Colon (tissue), 2 donors: ENCODE measurements at regions not wholly inside any gene's neighbourhood (a gene's known extent, or its start where the extent isn't known, plus 50 kb on each side); places are given as distances from the start of the nearest gene placed in this dataset.
A peak's percentile ranks its signal among the peaks of the same experiment; 100 is the strongest.
"Not testable (repeated sequence)": the region's sequence is repeated elsewhere in the genome, so short reads cannot be mapped to it uniquely, and the experiment has no call there.

Experiments
- FAIRE-seq: peaks from 2 replicates; lab custom pipeline; 2012; peaks lifted over from hg19 to GRCh38; lab: Jason Lieb, UNC
- donor health status: control.
- donor health status: control.

GRCh38 chr3:153552887-153553604, 391.0 kb downstream of the RAP2B start:
- FAIRE-seq: no peak

- no peak for FAIRE-seq
Measured at GRCh38 chr3:153553605-153553945, 391.5 kb downstream of the RAP2B start.

DNA sequence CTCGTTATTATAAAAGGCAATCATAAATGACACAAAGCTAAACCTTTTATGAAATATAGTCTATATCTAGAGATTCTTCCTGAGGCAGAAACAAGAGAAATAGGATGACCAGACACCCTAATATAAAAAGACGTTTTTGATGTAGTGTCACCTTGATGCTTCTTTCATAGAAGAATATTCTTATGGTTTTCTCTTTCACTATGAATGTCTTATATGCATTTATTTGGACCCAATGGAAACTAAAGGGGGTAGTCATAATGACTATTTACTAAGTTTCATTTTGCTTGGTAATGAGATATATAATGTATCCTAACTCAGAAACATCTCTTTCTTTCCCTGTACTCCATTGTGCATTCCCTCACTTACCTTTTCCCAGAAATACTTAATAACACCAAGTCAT, 393.9 kb downstream of the RAP2B start:
- no peak for FAIRE-seq

GRCh38 chr3:153559366-153559765, 397.3 kb downstream of the RAP2B start:
- FAIRE-seq: not testable (repeated sequence)

DNA sequence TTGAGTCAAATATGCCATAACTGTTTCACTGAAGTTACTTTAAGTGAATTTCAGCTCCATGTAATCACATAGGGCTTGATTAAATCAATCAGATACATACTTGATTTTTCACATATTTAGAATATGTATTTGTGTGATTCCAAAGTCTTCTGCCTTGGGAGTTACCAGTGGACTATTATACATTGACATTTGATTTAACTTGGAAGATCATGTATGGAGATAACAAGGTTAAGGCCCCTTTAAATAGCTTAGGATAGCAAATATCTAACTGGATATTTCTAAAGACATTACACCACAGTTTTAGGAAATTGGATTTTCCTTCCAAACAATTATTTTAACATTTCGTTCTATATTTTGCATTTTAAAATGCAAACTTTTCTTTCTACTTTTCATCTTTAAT, 405.0 kb downstream of the RAP2B start:
- FAIRE-seq: peak; percentile 18

- no peak for FAIRE-seq
Measured at GRCh38 chr3:153567556-153567955, 405.5 kb downstream of the RAP2B start.

- FAIRE-seq: not testable (repeated sequence)
Measured at GRCh38 chr3:153570481-153570880, 408.5 kb downstream of the RAP2B start.

DNA sequence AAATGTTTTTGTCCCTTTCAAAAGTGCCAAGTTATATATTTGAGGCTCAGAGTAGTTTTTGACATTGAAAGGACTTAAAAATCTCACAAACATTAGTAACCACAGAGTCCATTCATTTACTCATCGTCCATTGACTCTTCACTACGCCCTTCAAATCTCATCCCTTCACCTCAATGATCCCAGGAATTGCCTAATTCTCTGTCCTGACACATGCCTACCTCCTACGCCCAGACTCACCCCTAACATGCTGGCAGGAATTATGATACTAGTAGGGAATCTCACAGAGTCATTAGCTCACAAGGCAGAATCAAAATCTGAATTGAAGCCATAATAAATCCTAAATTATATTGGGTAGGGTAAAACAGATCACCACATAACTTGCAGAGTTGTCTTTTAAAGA, 410.1 kb downstream of the RAP2B start:
- no peak for FAIRE-seq

DNA sequence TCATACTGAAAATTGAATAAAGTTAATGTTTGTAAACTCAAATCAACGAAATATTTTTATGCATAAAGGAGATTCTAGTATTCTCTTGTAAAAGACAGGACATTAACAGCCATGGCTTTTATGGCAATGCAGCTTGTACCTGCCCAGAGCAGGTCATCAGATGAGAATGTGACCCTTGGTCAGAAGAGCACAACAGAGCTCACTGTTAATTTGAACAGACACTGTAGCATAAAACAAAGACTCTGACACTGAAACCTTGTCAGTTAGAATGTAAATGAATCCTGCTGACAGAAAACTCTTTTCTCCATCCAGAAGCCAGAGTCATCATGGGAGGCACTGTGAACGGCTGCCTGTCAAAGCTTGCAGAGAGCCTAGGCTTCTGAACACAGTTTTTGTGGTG, 410.6 kb downstream of the RAP2B start:
- no peak for FAIRE-seq

DNA sequence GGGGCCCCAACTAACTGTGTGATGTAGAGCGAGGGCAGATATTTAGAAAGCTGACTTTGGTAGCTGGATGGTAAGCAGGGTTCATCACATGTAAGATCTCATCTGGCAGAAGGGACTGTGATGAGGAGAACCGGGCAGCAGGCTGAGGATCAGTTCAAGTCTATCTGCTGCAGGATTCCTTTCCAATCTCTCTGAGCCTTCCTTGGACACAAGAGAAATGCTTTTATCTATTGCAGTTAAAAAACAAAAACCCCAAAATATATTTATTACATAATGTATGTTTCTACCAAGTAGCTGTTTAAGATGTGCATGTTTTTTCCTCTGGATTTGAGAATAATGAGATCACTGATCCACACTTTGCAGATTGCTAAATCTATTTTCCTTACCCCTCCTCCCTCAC, 411.5 kb downstream of the RAP2B start:
- no peak for FAIRE-seq

DNA sequence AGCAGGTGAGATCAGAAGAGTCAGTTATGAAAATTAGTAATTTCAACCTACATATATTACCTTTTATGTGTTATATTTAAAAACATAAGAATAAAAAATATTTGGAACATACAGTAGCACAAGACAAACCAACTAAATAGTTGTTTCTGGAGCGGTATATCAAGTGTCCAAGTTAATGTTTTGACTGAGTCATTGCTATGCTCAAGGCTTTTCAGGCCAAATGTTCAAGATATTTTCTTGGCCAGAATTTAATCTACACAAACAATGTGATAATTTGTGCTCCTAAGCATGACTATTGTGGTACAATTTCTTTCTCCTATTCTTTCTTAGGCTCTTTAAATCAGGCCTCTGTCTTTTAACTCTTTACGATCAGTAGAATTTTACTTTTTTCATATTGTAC, 412.4 kb downstream of the RAP2B start:
- FAIRE-seq: no peak

DNA sequence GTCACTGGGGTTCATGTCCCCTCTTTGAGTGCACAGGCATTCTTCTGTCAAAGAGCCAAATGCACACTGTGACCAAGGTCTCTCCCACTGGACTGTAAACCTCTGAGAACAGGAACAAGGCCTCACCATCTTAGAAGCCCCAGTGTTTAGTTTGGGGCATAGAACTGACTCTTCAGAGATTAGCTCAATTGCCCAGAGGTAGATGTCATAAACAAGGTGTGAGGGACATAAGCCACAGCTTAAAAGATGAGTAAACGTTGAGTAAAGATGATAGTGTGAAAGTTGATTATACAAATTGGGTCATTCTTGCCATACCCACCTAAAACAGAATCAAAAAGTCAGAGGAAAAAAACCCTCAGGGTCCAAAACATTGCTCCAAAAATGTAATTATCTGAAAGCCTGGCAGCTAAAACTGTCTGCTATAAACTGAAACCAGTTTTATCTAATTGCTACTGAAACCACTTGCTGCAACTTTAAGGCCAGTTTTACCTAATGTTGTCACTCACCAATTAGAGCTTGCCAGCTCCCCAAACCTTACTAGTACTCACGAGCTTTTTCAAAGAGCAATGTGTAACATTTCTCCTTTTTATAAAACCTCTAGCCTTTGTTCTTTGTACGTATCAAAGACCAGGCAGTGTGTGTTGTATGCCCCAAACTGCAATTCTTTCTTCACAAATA, 415.2 kb downstream of the RAP2B start:
- no peak for FAIRE-seq

DNA sequence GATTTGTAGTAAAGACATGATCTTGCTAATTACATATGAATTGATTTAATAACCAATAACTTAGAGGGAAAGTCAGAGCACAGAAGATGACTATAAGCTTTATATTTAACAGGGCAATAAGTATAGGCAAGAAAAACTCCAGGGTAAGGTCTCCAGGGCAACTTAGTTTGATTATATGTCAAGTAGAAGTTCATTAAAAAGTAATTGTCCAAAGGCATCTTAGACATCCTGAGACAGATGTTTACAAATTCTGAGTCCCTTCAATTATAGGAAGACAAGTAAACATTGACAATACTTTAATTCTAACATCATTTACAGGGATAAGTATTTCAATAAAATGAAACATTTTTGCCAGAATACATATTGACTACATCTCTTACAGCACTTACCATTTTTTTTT, 416.0 kb downstream of the RAP2B start:
- no peak for FAIRE-seq

DNA sequence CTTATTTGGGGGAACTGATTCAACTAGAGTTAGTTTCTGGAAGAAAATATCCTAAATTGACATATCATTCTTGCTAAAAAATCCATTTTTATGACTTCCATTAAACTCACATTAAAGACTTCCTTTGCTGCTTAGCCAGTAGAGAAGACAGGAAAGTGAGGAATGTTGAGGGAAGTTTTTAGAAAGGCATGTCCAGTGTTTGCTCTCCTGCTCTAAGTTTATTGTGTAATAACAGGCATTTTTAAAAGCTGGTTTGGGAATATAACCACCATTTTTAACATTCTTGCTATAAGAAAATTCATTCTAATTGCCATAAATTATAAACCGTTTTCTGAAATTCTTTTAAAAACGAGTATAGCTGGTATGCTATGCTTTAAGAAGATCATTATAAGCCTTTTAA, 428.0 kb downstream of the RAP2B start:
- FAIRE-seq: no peak

DNA sequence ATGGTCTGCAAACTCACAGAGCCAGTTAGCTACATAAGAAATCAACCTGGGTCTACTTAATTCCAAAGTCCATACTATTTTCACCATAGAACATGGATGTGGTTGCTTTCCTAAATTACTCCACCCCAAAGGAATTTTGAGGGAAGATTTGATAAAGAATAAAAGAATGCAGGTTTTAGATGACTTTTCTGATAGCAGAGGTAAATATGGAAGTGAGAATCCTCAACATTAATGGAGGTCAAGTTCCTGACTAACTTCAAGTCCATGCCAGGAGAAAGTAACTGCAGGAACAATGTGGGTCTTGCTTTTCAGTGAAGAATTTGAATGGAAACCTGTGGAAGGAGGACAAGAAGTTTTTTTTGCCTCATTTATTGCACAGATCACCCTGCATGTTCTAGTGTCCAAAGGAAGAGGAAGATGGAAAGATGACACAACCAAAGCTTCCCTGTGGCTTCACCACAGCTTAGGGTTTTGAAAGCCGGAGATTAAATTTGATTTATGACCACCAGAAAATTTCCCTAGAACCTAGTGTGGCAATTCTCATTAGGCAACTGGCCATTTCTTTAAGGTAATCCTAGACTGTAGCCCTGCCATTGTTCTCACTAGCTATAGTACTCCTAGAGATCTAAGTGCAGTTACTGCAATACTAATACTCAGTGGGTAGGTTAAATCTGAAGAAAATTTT, 429.7 kb downstream of the RAP2B start:
- FAIRE-seq: no peak

DNA sequence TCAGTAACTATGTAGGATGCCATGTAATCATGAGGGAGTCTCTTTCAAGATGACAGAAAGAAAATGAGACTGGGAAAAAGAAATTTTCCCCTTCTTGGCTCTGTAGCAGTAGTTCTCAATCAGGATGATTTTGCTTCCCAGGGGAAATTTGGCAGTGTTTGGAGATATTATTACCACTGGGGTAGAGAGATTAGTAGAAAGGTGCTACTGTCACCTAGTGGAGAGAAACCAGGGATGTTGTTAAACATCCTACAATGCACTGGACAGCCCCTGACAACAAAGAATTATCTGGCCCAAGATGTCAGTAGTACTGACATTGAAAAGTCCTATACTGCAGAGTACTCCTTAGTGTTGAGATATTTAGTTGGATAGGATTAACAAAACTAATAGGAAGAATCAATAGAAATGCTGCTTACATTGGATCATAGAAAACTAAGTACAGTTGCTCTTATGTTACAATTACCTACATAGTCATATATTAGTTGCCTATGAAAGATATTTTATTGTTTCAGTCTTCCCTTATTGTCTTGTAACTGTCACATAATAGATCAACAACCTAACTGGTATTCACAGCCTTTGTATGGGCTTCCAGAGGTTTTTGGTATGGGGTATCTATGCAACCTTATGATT, 433.3 kb downstream of the RAP2B start:
- no peak for FAIRE-seq

GRCh38 chr3:153596401-153596800, 434.4 kb downstream of the RAP2B start:
- FAIRE-seq: no peak

GRCh38 chr3:153599685-153600084, 437.7 kb downstream of the RAP2B start:
- FAIRE-seq: no peak

DNA sequence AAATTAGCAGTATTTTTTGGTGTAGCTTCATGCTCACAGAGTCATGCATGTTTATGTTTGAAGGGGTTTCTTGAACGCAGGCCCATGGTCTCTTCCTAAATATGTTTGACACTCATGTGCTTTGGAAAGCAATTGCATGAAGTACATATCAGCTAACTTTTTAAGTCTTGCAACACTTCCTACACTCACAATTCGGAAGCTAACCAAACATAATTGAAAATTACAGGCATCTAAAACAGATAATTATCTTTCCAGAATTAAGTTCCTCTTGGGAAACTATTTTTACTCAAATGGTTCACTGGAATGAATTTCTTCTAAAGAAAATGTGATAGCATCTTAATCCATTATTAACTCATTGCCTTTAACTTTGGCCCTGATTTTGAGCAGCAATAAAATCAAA, 438.9 kb downstream of the RAP2B start:
- no peak for FAIRE-seq

GRCh38 chr3:153601374-153601853, 439.4 kb downstream of the RAP2B start:
- no peak for FAIRE-seq

- no peak for FAIRE-seq
Measured at GRCh38 chr3:153602801-153603200, 440.8 kb downstream of the RAP2B start.

GRCh38 chr3:153614140-153614539, 452.1 kb downstream of the RAP2B start:
- no peak for FAIRE-seq

- FAIRE-seq: no peak
Measured at GRCh38 chr3:153614563-153614962, 452.5 kb downstream of the RAP2B start.
